HL-60 (cell line): ENCODE measurements at regions not wholly inside any gene's neighbourhood (a gene's known extent, or its start where the extent isn't known, plus 50 kb on each side); places are given as distances from the start of the nearest gene placed in this dataset.
"Not testable (repeated sequence)": the region's sequence is repeated elsewhere in the genome, so short reads cannot be mapped to it uniquely, and the experiment has no call there.

Source experiments
- CTCF ChIP-seq: IDR thresholded peaks from one replicate; pipeline ENCODE4 v1.5.1; 2011; ENCODE audit warnings: low read length, control low read depth, inconsistent platforms; ENCODE audit not compliant: insufficient read depth
- POLR2AphosphoS5 ChIP-seq: IDR thresholded peaks from 2 replicates; pipeline ENCODE4 v1.6.1; 2012; ENCODE audit warnings: low read depth
- SPI1 ChIP-seq: IDR thresholded peaks from 2 replicates; pipeline ENCODE4 v1.6.1; 2012; ENCODE audit warnings: low read depth, mild to moderate bottlenecking, borderline replicate concordance
- TF ChIP-seq, protein P1 (sequence below): IDR thresholded peaks from 2 replicates; pipeline ENCODE4 v1.6.1; 2012; ENCODE audit warnings: low read depth; ENCODE audit not compliant: insufficient replicate concordance

DNA sequence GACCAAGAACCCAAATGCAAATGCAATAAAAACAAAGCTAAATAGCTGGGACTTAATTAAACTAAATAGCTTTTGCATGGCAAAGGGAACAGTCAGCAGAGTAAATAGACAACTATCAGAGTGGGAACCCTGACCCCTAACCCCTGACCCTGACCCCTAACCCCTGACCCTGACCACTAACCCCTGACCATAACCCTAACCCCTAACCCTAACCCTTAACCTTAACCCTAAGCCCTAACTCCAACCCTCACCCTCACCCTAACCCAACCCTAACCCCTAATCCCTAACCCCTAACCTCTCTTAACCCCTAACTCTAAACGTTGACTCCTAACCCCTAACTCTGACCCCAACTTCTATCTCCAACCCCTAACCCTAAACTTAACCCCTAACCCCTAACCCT lies 3014.3 kb upstream of the TEKT4 start:
- not testable (repeated sequence) for TF ChIP-seq CTCF, POLR2AphosphoS5, SPI1
- TF ChIP-seq, protein P1, sequence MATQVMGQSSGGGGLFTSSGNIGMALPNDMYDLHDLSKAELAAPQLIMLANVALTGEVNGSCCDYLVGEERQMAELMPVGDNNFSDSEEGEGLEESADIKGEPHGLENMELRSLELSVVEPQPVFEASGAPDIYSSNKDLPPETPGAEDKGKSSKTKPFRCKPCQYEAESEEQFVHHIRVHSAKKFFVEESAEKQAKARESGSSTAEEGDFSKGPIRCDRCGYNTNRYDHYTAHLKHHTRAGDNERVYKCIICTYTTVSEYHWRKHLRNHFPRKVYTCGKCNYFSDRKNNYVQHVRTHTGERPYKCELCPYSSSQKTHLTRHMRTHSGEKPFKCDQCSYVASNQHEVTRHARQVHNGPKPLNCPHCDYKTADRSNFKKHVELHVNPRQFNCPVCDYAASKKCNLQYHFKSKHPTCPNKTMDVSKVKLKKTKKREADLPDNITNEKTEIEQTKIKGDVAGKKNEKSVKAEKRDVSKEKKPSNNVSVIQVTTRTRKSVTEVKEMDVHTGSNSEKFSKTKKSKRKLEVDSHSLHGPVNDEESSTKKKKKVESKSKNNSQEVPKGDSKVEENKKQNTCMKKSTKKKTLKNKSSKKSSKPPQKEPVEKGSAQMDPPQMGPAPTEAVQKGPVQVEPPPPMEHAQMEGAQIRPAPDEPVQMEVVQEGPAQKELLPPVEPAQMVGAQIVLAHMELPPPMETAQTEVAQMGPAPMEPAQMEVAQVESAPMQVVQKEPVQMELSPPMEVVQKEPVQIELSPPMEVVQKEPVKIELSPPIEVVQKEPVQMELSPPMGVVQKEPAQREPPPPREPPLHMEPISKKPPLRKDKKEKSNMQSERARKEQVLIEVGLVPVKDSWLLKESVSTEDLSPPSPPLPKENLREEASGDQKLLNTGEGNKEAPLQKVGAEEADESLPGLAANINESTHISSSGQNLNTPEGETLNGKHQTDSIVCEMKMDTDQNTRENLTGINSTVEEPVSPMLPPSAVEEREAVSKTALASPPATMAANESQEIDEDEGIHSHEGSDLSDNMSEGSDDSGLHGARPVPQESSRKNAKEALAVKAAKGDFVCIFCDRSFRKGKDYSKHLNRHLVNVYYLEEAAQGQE: not testable (repeated sequence)
